Keratinocyte (primary cell): ENCODE measurements at regions not wholly inside any gene's neighbourhood (a gene's known extent, or its start where the extent isn't known, plus 50 kb on each side); places are given as distances from the start of the nearest gene placed in this dataset.

ENCODE experiments used
- DNase-seq: peaks from one replicate; pipeline ENCODE4 v3.0.0-alpha.2; 2011; ENCODE audit warnings: low read depth, missing footprints, low spot score
- FAIRE-seq: peaks from 2 replicates; lab custom pipeline; 2011; peaks lifted over from hg19 to GRCh38; lab: Jason Lieb, UNC
- H2AFZ ChIP-seq: 2 replicates; pipeline ENCODE4 v1.6.0; 2012; ENCODE audit warnings: low read length, control low read depth, inconsistent platforms; ENCODE audit not compliant: control insufficient read depth
- H3K27ac ChIP-seq: 2 replicates; pipeline ENCODE4 v1.5.1; 2011; ENCODE audit warnings: low read length; ENCODE audit not compliant: control insufficient read depth, insufficient read depth
- H3K27me3 ChIP-seq: 3 replicates; pipeline ENCODE4 v1.6.0; 2011; ENCODE audit warnings: low read length; ENCODE audit not compliant: control insufficient read depth, insufficient read depth; ENCODE audit errors: extremely low read depth
- H3K36me3 ChIP-seq, 2 experiments: 2 replicates in 1 of 2; 3 replicates in 1 of 2; pipeline ENCODE4 v1.5.1; 2011; ENCODE audit warnings: low read length in 2 of 2, mild to moderate bottlenecking in 1 of 2; ENCODE audit not compliant: control insufficient read depth in 2 of 2, insufficient read depth in 2 of 2; ENCODE audit errors: extremely low read depth in 1 of 2
- H3K4me1 ChIP-seq: 3 replicates; pipeline ENCODE4 v1.5.1; 2011; ENCODE audit warnings: low read length; ENCODE audit not compliant: control insufficient read depth, insufficient read depth; ENCODE audit errors: extremely low read depth
- H3K4me2 ChIP-seq: 3 replicates; pipeline ENCODE4 v1.6.0; 2011; ENCODE audit warnings: low read depth, low read length; ENCODE audit not compliant: control insufficient read depth, insufficient read depth; ENCODE audit errors: extremely low read depth
- H3K4me3 ChIP-seq, 3 experiments: fragments of 200-600 bp in 1 of 3; sonication (generic) in 1 of 3; 2 replicates in 2 of 3; 3 replicates in 1 of 3; pipeline ENCODE4 v1.5.1; 2011 to 2016; ENCODE audit warnings: low read length in 3 of 3, mild to moderate bottlenecking in 3 of 3, control low read depth in 2 of 3, inconsistent platforms in 1 of 3, low read depth in 1 of 3, mixed read lengths in 1 of 3, mixed run types in 1 of 3, moderate library complexity in 1 of 3; ENCODE audit not compliant: control insufficient read depth in 2 of 3, insufficient read depth in 2 of 3; ENCODE audit errors: extremely low read depth in 1 of 3
- H3K79me2 ChIP-seq: 2 replicates; pipeline ENCODE4 v1.6.0; 2012; ENCODE audit warnings: low read length; ENCODE audit not compliant: control insufficient read depth, insufficient read depth
- H3K9ac ChIP-seq: 3 replicates; pipeline ENCODE4 v1.6.0; 2011; ENCODE audit warnings: low read length; ENCODE audit not compliant: control insufficient read depth, insufficient read depth; ENCODE audit errors: extremely low read depth
- H3K9me1 ChIP-seq: 3 replicates; pipeline ENCODE4 v1.6.0; 2011; ENCODE audit warnings: low read length; ENCODE audit not compliant: control insufficient read depth, insufficient read depth; ENCODE audit errors: extremely low read depth
- H3K9me3 ChIP-seq: 2 replicates; pipeline ENCODE4 v1.5.1; 2012; ENCODE audit warnings: low read depth, low read length; ENCODE audit not compliant: control insufficient read depth
- H4K20me1 ChIP-seq: 3 replicates; pipeline ENCODE4 v1.6.0; 2011; ENCODE audit warnings: low read length; ENCODE audit not compliant: control insufficient read depth, insufficient read depth; ENCODE audit errors: extremely low read depth
- CTCF ChIP-seq, 3 experiments: IDR thresholded peaks in 1 of 3; conservative IDR thresholded peaks in 1 of 3; optimal IDR thresholded peaks in 1 of 3; 2 replicates in 2 of 3; 3 replicates in 1 of 3; pipeline versions ENCODE3 to v1.5.1; 2011; ENCODE audit warnings: low read length in 3 of 3, mild to moderate bottlenecking in 3 of 3, moderate library complexity in 2 of 3, control low read depth in 1 of 3, inconsistent platforms in 1 of 3; ENCODE audit not compliant: insufficient read depth in 2 of 3; ENCODE audit errors: extremely low read depth in 1 of 3
- EZH2 ChIP-seq: IDR thresholded peaks from one replicate; pipeline ENCODE4 v1.6.1; 2012; ENCODE audit warnings: inconsistent platforms, mild to moderate bottlenecking, low read length, moderate library complexity
- dilution Hi-C: fragments of 300-500 bp; cut with MboI; formaldehyde crosslinking; loops from one replicate; pipeline ENCODE4 v1.7.0; 2020; ENCODE audit warnings: low sequenced_read_pairs; ENCODE audit not compliant: extremely low pct_ligation_motif_present
- small RNA-seq, 3 experiments: library from RNA; depleted of rRNA; stranded (forward); fragments of <200 nt; gene quantifications; one replicate each; pipeline ENCODE3, GENCODE V24; 2012; ENCODE audit warnings: low read depth in 3 of 3, low replicate concordance in 1 of 3; ENCODE audit not compliant: insufficient read length in 3 of 3

- Histone ChIP-seq H3K79me2 (no peaks in the 10 kb centered on the region), H3K9me3 (no peaks in the 10 kb centered on the region), H4K20me1 (no peaks in the 10 kb centered on the region), H2AFZ (no peak overlapping the region), H3K9me1 (no peaks in the 10 kb centered on the region), H3K27me3 (no peaks in the 10 kb centered on the region), H3K4me1 (no peaks in the 10 kb centered on the region), H3K27ac (no peak overlapping the region), H3K36me3 (no peaks in the 10 kb centered on the region), H3K4me3 (no peak overlapping the region), H3K9ac (no peak overlapping the region), H3K4me2 (no peak overlapping the region)
- dilution Hi-C loops, result no loop called here
- FAIRE-seq, result peak; percentile 29
- DNase-seq, result no peak
- TF ChIP-seq CTCF (optimal IDR thresholded peaks at IDR 0.05 in 1 of 3, IDR thresholded peaks at IDR 0.05 in 1 of 3, conservative IDR thresholded peaks at IDR 0.05 in 1 of 3; ENCODE audit: extremely low read depth in 1 of 3, insufficient read depth in 2 of 3, low read length in 3 of 3) (no peak), EZH2 (no peak)
These were observed 49.9 kb upstream of the RBBP8 start for GRCh38 chr18:22883179-22883578.

Small RNA genes in the stretch of these regions (small RNA-seq; reads per million reads assigned to genes)
- gene RNU6-1032P, result 0 to 0.25 (median 0) reads per million in 3 experiments
